CMK (cell line): ENCODE measurements at regions not wholly inside any gene's neighbourhood (a gene's known extent, or its start where the extent isn't known, plus 50 kb on each side); places are given as distances from the start of the nearest gene placed in this dataset.

Experiments
- DNase-seq: peaks from one replicate; pipeline ENCODE4 v3.0.0-alpha.2; 2010; ENCODE audit warnings: low read depth

- DNase-seq: no peak
These were observed 185.8 kb upstream of the BCL6 start for GRCh38 chr3:187931101-187931500.

GRCh38 chr3:187931770-187932278 is 186.6 kb upstream of the BCL6 start:
- no peak for DNase-seq

- no peak for DNase-seq
These were observed 187.3 kb upstream of the BCL6 start for GRCh38 chr3:187932530-187932929.

GRCh38 chr3:187935623-187936156 is 190.4 kb upstream of the BCL6 start:
- DNase-seq: no peak

GRCh38 chr3:187936676-187937075 is 191.4 kb upstream of the BCL6 start:
- DNase-seq: no peak

- DNase-seq: no peak
These were observed 194.6 kb upstream of the BCL6 start for GRCh38 chr3:187939891-187940290.

GRCh38 chr3:187941135-187941847 is 196.0 kb upstream of the BCL6 start:
- DNase-seq: no peak

- no peak for DNase-seq
These were observed 196.6 kb upstream of the BCL6 start for GRCh38 chr3:187941848-187942194.

GRCh38 chr3:187942658-187943241 is 197.5 kb upstream of the BCL6 start:
- DNase-seq: no peak

GRCh38 chr3:187943677-187944389 is 198.6 kb upstream of the BCL6 start:
- no peak for DNase-seq

- DNase-seq: no peak
These were observed 199.3 kb upstream of the BCL6 start for GRCh38 chr3:187944390-187945179.

- no peak for DNase-seq
These were observed 200.1 kb upstream of the BCL6 start for GRCh38 chr3:187945374-187945773.

- DNase-seq: no peak
These were observed 201.0 kb upstream of the BCL6 start for GRCh38 chr3:187946163-187946691.

- no peak for DNase-seq
These were observed 201.7 kb upstream of the BCL6 start for GRCh38 chr3:187946981-187947380.

GRCh38 chr3:187947927-187948682 is 202.8 kb upstream of the BCL6 start:
- DNase-seq: no peak

- DNase-seq: no peak
These were observed 204.0 kb upstream of the BCL6 start for GRCh38 chr3:187949093-187949820.

- no peak for DNase-seq
These were observed 203.3 kb upstream of the LPP start for GRCh38 chr3:187950671-187951070.

GRCh38 chr3:187951452-187952190 is 202.3 kb upstream of the LPP start:
- peak; percentile 38 for DNase-seq

- no peak for DNase-seq
These were observed 201.1 kb upstream of the LPP start for GRCh38 chr3:187952849-187953248.

- DNase-seq: no peak
These were observed 199.5 kb upstream of the LPP start for GRCh38 chr3:187954516-187954872.
